ENCODE measurements at regions not wholly inside any gene's neighbourhood (a gene's known extent, or its start where the extent isn't known, plus 50 kb on each side); places are given as distances from the start of the nearest gene placed in this dataset.

- TF ChIP-seq CTCF (IDR thresholded peaks at IDR 0.05): no peak
- H3K27ac Mint-ChIP-seq: no peak overlapping the region
- peaks cover 2% of the 10 kb centered on the region for H3K9me3 Mint-ChIP-seq
- intact Hi-C loops (cut with micrococcal nuclease): no loop called here
- ATAC-seq: no peak
- ChIA-PET POLR2A (no interaction called here), CTCF (no interaction called here)
- no peak overlapping the region for H3K4me3 Mint-ChIP-seq
- no peaks in the 10 kb centered on the region for H3K27me3 Mint-ChIP-seq
- DNase-seq: no peak
- no peaks in the 10 kb centered on the region for H3K4me1 Mint-ChIP-seq (ENCODE audit: low read depth)
- no peaks in the 10 kb centered on the region for H3K36me3 Mint-ChIP-seq (ENCODE audit: low read depth)
Measured at GRCh38 chr11:80440835-80441234, 1000.0 kb upstream of the TENM4 start.

GRCh38 chr11:80436547-80436946, 995.7 kb upstream of the TENM4 start:
- TF ChIP-seq CTCF (IDR thresholded peaks at IDR 0.05): no peak
- no peak for DNase-seq
- Mint-ChIP-seq H3K4me1 (ENCODE audit: low read depth) (no peaks in the 10 kb centered on the region), H3K9me3 (peaks cover 5% of the 10 kb centered on the region), H3K27ac (no peak overlapping the region), H3K4me3 (no peak overlapping the region), H3K27me3 (no peaks in the 10 kb centered on the region), H3K36me3 (ENCODE audit: low read depth) (no peaks in the 10 kb centered on the region)
- ATAC-seq: no peak
- POLR2A ChIA-PET: no interaction called here
- CTCF ChIA-PET: no interaction called here
- intact Hi-C loops (cut with micrococcal nuclease): no loop called here

GRCh38 chr11:80435345-80435744, 994.5 kb upstream of the TENM4 start:
- ATAC-seq (no peak), DNase-seq (no peak)
- POLR2A ChIA-PET: no interaction called here
- no peak overlapping the region for H3K4me3 Mint-ChIP-seq
- H3K9me3 Mint-ChIP-seq: peaks cover 6% of the 10 kb centered on the region
- intact Hi-C loops (cut with micrococcal nuclease): no loop called here
- no peaks in the 10 kb centered on the region for H3K27me3 Mint-ChIP-seq
- CTCF ChIA-PET: no interaction called here
- no peaks in the 10 kb centered on the region for H3K36me3 Mint-ChIP-seq (ENCODE audit: low read depth)
- TF ChIP-seq CTCF (IDR thresholded peaks at IDR 0.05): no peak
- H3K4me1 Mint-ChIP-seq (ENCODE audit: low read depth): no peaks in the 10 kb centered on the region
- no peak overlapping the region for H3K27ac Mint-ChIP-seq

GRCh38 chr11:80432057-80432456, 991.2 kb upstream of the TENM4 start:
- ATAC-seq (no peak), DNase-seq (no peak)
- Mint-ChIP-seq H3K9me3 (peaks cover 13% of the 10 kb centered on the region), H3K4me3 (no peak overlapping the region), H3K27ac (no peak overlapping the region), H3K36me3 (ENCODE audit: low read depth) (no peaks in the 10 kb centered on the region), H3K4me1 (ENCODE audit: low read depth) (no peaks in the 10 kb centered on the region), H3K27me3 (no peaks in the 10 kb centered on the region)
- intact Hi-C loops (cut with micrococcal nuclease): no loop called here
- ChIA-PET CTCF (no interaction called here), POLR2A (no interaction called here)
- no peak for TF ChIP-seq CTCF (IDR thresholded peaks at IDR 0.05)

- no peaks in the 10 kb centered on the region for H3K4me1 Mint-ChIP-seq (ENCODE audit: low read depth)
- H3K36me3 Mint-ChIP-seq (ENCODE audit: low read depth): no peaks in the 10 kb centered on the region
- no peak for ATAC-seq
- intact Hi-C loops (cut with micrococcal nuclease): no loop called here
- ChIA-PET CTCF (no interaction called here), POLR2A (no interaction called here)
- no peak overlapping the region for H3K27ac Mint-ChIP-seq
- H3K4me3 Mint-ChIP-seq: no peak overlapping the region
- no peak for DNase-seq
- no peak for TF ChIP-seq CTCF (IDR thresholded peaks at IDR 0.05)
- no peaks in the 10 kb centered on the region for H3K27me3 Mint-ChIP-seq
- peaks cover 7% of the 10 kb centered on the region for H3K9me3 Mint-ChIP-seq
Measured at GRCh38 chr11:80424012-80424695, 983.3 kb upstream of the TENM4 start.
